H1 (cell line): ENCODE measurements at regions not wholly inside any gene's neighbourhood (a gene's known extent, or its start where the extent isn't known, plus 50 kb on each side); places are given as distances from the start of the nearest gene placed in this dataset.

Experiments
- CTCF ChIA-PET: fragments of 300-600 bp; sonication (Branson Sonifier 250); formaldehyde crosslinking; loops from one replicate; lab custom pipeline; 2021; ENCODE audit not compliant: partially characterized antibody; lab: Charles Lee
- POLR2A ChIA-PET: fragments of 300-600 bp; sonication (Branson Sonifier 250); formaldehyde crosslinking; loops from one replicate; lab custom pipeline; 2021; ENCODE audit warnings: inconsistent platforms; ENCODE audit not compliant: partially characterized antibody; lab: Charles Lee
- DNase-seq, 2 experiments: peaks; one replicate each; pipeline versions ENCODE4 v3.0.0 to v3.0.0-alpha.2; 2010 to 2022; ENCODE audit warnings: low spot score in 2 of 2, low read depth in 1 of 2, mixed read lengths in 1 of 2
- FAIRE-seq: peaks from 2 replicates; lab custom pipeline; 2011; peaks lifted over from hg19 to GRCh38; lab: Jason Lieb, UNC
- H2AFZ ChIP-seq: 2 replicates; pipeline ENCODE4 v1.8.1; 2012; ENCODE audit warnings: low read length, inconsistent platforms
- H2AK5ac ChIP-seq: 2 replicates; pipeline ENCODE4 v1.6.1; 2013; ENCODE audit warnings: low read depth, low read length
- H2BK120ac ChIP-seq: replicated peaks from 2 replicates; pipeline ENCODE3; 2013; ENCODE audit warnings: low read depth, low read length, inconsistent platforms
- H2BK12ac ChIP-seq: 2 replicates; pipeline ENCODE4 v1.6.1; 2013; ENCODE audit warnings: low read depth, low read length
- H2BK15ac ChIP-seq: 2 replicates; pipeline ENCODE4 v1.6.1; 2013; ENCODE audit warnings: low read length
- H2BK20ac ChIP-seq: 2 replicates; pipeline ENCODE4 v1.6.1; 2013; ENCODE audit warnings: low read length
- H2BK5ac ChIP-seq: 2 replicates; pipeline ENCODE4 v1.6.1; 2013; ENCODE audit warnings: low read depth, low read length
- H3K14ac ChIP-seq: 2 replicates; pipeline ENCODE4 v1.6.1; 2013; ENCODE audit warnings: inconsistent platforms; ENCODE audit not compliant: insufficient read length
- H3K18ac ChIP-seq: 2 replicates; pipeline ENCODE4 v1.6.1; 2013; ENCODE audit warnings: low read length; ENCODE audit errors: extremely low read depth
- H3K23ac ChIP-seq: 2 replicates; pipeline ENCODE4 v1.6.1; 2013; ENCODE audit warnings: inconsistent platforms; ENCODE audit not compliant: insufficient read length
- H3K23me2 ChIP-seq: 2 replicates; pipeline ENCODE4 v1.6.1; 2013; ENCODE audit warnings: low read depth, low read length
- H3K27ac ChIP-seq: 2 replicates; pipeline ENCODE4 v1.6.1; 2011; ENCODE audit warnings: low read depth, low read length, inconsistent platforms
- H3K27me3 ChIP-seq, 4 experiments: replicated peaks in 1 of 4; 1 replicate in 1 of 4; 2 replicates in 3 of 4; pipeline versions ENCODE4 v1.6.1 to v1.8.1; 2011 to 2013; ENCODE audit warnings: low read length in 3 of 4, mild to moderate bottlenecking in 3 of 4, inconsistent platforms in 2 of 4, mixed read lengths in 2 of 4, moderate library complexity in 1 of 4; ENCODE audit not compliant: control insufficient read depth in 3 of 4, insufficient read depth in 3 of 4; ENCODE audit errors: extremely low read depth in 1 of 4
- H3K36me3 ChIP-seq, 4 experiments: 2 replicates each; pipeline versions ENCODE4 v1.6.1 to v1.8.1; 2011 to 2013; ENCODE audit warnings: mild to moderate bottlenecking in 4 of 4, low read length in 3 of 4, moderate library complexity in 2 of 4, control low read depth in 1 of 4, inconsistent platforms in 1 of 4; ENCODE audit not compliant: insufficient read depth in 4 of 4, control insufficient read depth in 2 of 4
- H3K4ac ChIP-seq: replicated peaks from 2 replicates; pipeline ENCODE3; 2013; ENCODE audit warnings: low read length, low read depth, mixed read lengths, inconsistent platforms; ENCODE audit not compliant: insufficient read length
- H3K4me1 ChIP-seq, 4 experiments: replicated peaks in 1 of 4; 1 replicate in 1 of 4; 2 replicates in 3 of 4; pipeline versions ENCODE4 v1.6.1 to v1.8.1; 2011 to 2013; ENCODE audit warnings: low read length in 3 of 4, inconsistent platforms in 2 of 4, mixed read lengths in 1 of 4; ENCODE audit not compliant: insufficient read depth in 4 of 4, control insufficient read depth in 3 of 4
- H3K4me2 ChIP-seq, 2 experiments: 2 replicates each; pipeline versions ENCODE4 v1.6.1 to v1.8.1; 2011 to 2013; ENCODE audit warnings: low read depth in 2 of 2, low read length in 2 of 2, control low read depth in 1 of 2, inconsistent platforms in 1 of 2, mild to moderate bottlenecking in 1 of 2; ENCODE audit not compliant: insufficient read depth in 1 of 2
- H3K4me3 ChIP-seq, 4 experiments: fragments of 200-600, 300-600 bp in 1 of 4; sonication (generic), shearing (Covaris generic), sonication (Bioruptor Twin) in 1 of 4; 2 replicates each; pipeline versions ENCODE4 v1.5.1 to v1.8.1; 2011 to 2016; ENCODE audit warnings: low read length in 4 of 4, low read depth in 3 of 4, control low read depth in 2 of 4, inconsistent platforms in 2 of 4, mild to moderate bottlenecking in 2 of 4, mixed read lengths in 1 of 4, moderate library complexity in 1 of 4; ENCODE audit not compliant: insufficient read depth in 2 of 4; ENCODE audit errors: extremely low read depth in 1 of 4
- H3K56ac ChIP-seq: replicated peaks from 2 replicates; pipeline ENCODE3; 2013; ENCODE audit warnings: low read depth, mild to moderate bottlenecking, mixed read lengths, low read length, inconsistent platforms; ENCODE audit not compliant: insufficient read length
- H3K79me1 ChIP-seq: 2 replicates; pipeline ENCODE4 v1.6.1; 2013; ENCODE audit warnings: low read depth, low read length, control low read depth
- H3K79me2 ChIP-seq, 2 experiments: 2 replicates each; pipeline versions ENCODE4 v1.6.1 to v1.8.1; 2012 to 2013; ENCODE audit warnings: low read length in 2 of 2, mild to moderate bottlenecking in 2 of 2, inconsistent platforms in 1 of 2; ENCODE audit not compliant: insufficient read depth in 2 of 2, control insufficient read depth in 1 of 2
- H3K9ac ChIP-seq, 4 experiments: replicated peaks in 1 of 4; 1 replicate in 1 of 4; 2 replicates in 3 of 4; pipeline versions ENCODE4 v1.6.1 to v1.8.1; 2011 to 2013; ENCODE audit warnings: low read depth in 3 of 4, low read length in 3 of 4, control low read depth in 2 of 4, mild to moderate bottlenecking in 2 of 4, moderate library complexity in 2 of 4, inconsistent platforms in 1 of 4; ENCODE audit errors: extremely low read depth in 1 of 4
- H3K9me3 ChIP-seq, 2 experiments: 2 replicates each; pipeline versions ENCODE4 v1.6.1 to v1.8.1; 2012 to 2013; ENCODE audit warnings: mild to moderate bottlenecking in 2 of 2, moderate library complexity in 2 of 2, control low read depth in 1 of 2, inconsistent platforms in 1 of 2, low read depth in 1 of 2, low read length in 1 of 2, mixed read lengths in 1 of 2; ENCODE audit not compliant: insufficient read depth in 2 of 2
- H4K20me1 ChIP-seq, 2 experiments: replicated peaks in 1 of 2; 2 replicates each; pipeline versions ENCODE3 to v1.8.1; 2011 to 2013; ENCODE audit warnings: inconsistent platforms in 2 of 2, low read length in 2 of 2, mild to moderate bottlenecking in 1 of 2; ENCODE audit not compliant: insufficient read depth in 2 of 2, control insufficient read depth in 1 of 2
- H4K5ac ChIP-seq: 2 replicates; pipeline ENCODE4 v1.6.1; 2013; ENCODE audit warnings: low read length, low read depth, mixed read lengths, inconsistent platforms; ENCODE audit not compliant: insufficient read length
- H4K8ac ChIP-seq: 2 replicates; pipeline ENCODE4 v1.8.0; 2013; ENCODE audit warnings: mild to moderate bottlenecking, moderate library complexity, low read length, inconsistent platforms; ENCODE audit not compliant: insufficient read depth; ENCODE audit errors: extremely low read depth
- H4K91ac ChIP-seq: replicated peaks from 2 replicates; pipeline ENCODE3; 2013; ENCODE audit warnings: low read length, mixed read lengths, inconsistent platforms; ENCODE audit not compliant: insufficient read length
- BRCA1 ChIP-seq: IDR thresholded peaks from 2 replicates; pipeline ENCODE4 v1.6.1; 2012; ENCODE audit warnings: low read depth, low read length, improper control_type of control experiment
- TAF1 ChIP-seq: IDR thresholded peaks from 2 replicates; pipeline ENCODE4 v1.6.1; 2011; ENCODE audit warnings: mild to moderate bottlenecking, low read depth, low read length
- WGBS, 2 experiments: shearing (Covaris generic) in 1 of 2; methylation state at CpG; one replicate each; pipeline versions ENCODE4 v1.1.6 to v1.1.7; 2013 to 2015; ENCODE audit warnings: low lambda C conversion rate in 2 of 2, mixed read lengths in 2 of 2, inconsistent platforms in 1 of 2, low coverage in 1 of 2, missing lambda C conversion rate in 1 of 2; ENCODE audit not compliant: insufficient replicate concordance in 2 of 2, insufficient coverage in 1 of 2, insufficient read length in 1 of 2; ENCODE audit errors: extremely low coverage in 1 of 2, missing lambda C conversion rate in 1 of 2; 5-methylcytosine and 5-hydroxymethylcytosine counted together

GRCh38 chr1:112141301-112141700 is 151.8 kb upstream of the KCND3 start:
- Histone ChIP-seq H3K9ac (no peak overlapping the region), H3K14ac (no peak overlapping the region), H2BK15ac (no peak overlapping the region), H2AFZ (no peak overlapping the region), H2BK12ac (no peak overlapping the region), H3K79me1 (no peaks in the 10 kb centered on the region), H3K4me1 (no peaks in the 10 kb centered on the region), H3K18ac (no peak overlapping the region), H3K9me3 (no peaks in the 10 kb centered on the region), H3K4me3 (no peak overlapping the region), H3K23me2 (no peaks in the 10 kb centered on the region), H2BK5ac (no peak overlapping the region), H2BK20ac (no peak overlapping the region), H4K5ac (no peak overlapping the region), H3K4ac (no peak overlapping the region), H3K79me2 (no peaks in the 10 kb centered on the region), H3K4me2 (no peak overlapping the region), H3K27ac (no peak overlapping the region), H2AK5ac (no peak overlapping the region), H3K23ac (no peak overlapping the region), H3K36me3 (no peaks in the 10 kb centered on the region), H3K27me3 (no peaks in the 10 kb centered on the region), H4K20me1 (no peaks in the 10 kb centered on the region), H4K91ac (no peak overlapping the region), H2BK120ac (no peak overlapping the region), H4K8ac (no peak overlapping the region), H3K56ac (no peak overlapping the region)
- CTCF ChIA-PET, result no interaction called here
- DNase-seq (no peak), FAIRE-seq (no peak)
- POLR2A ChIA-PET, result no interaction called here
- WGBS, 2 experiments, result 74% methylated on average over 5 of the region's 5 CpGs; no CpG with 5 or more reads in 1 of the 2 experiments
- TF ChIP-seq BRCA1 (no peak), TAF1 (no peak)
